Stimulated activated CD4-positive, alpha-beta T cell treated with anti-CD3 and anti-CD28 coated beads, Interleukin-2, amount 100 ng/mL, for 24 hours (primary cell): ENCODE measurements at regions not wholly inside any gene's neighbourhood (a gene's known extent, or its start where the extent isn't known, plus 50 kb on each side); places are given as distances from the start of the nearest gene placed in this dataset.
A peak's percentile ranks its signal among the peaks of the same experiment; 100 is the strongest.

ENCODE experiments used
- DNase-seq, 2 donors: peaks; one replicate each; pipeline ENCODE4 v3.0.0-alpha.2; 2020

DNA sequence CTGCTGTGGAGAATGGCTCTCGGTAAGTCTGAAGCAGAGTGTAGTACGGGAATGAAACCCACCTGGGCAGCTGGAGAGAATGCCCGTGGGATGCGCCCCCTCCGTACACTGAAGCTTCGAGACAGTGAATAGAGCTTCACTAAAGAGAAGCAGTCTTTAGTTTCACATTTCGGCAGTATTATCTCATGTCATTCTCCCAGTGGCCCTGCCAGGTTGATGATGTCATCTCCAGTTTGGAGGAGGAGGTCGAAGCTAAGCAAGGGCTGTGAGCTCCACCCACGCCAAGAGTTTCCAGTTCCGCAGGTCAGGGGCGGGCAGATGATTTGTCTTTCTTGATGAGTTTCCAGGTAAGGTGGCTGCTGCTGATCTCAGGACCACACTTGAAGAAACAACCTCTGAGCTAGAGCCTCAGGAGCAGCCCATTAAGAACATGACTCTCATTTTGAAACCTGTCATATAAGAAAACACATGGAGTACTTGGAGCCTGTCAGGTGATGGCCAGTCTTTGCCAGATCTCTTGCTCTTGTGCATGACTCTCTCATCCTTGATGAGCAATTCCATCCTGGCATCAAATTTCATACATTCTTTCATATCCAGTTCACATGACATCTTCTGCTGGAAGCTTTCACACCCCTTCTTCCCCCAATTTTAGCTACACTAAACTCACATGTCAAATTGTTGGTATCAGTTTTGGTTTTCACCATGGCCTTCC is 475.0 kb downstream of the RNF144A start:
- DNase-seq: no peak

DNA sequence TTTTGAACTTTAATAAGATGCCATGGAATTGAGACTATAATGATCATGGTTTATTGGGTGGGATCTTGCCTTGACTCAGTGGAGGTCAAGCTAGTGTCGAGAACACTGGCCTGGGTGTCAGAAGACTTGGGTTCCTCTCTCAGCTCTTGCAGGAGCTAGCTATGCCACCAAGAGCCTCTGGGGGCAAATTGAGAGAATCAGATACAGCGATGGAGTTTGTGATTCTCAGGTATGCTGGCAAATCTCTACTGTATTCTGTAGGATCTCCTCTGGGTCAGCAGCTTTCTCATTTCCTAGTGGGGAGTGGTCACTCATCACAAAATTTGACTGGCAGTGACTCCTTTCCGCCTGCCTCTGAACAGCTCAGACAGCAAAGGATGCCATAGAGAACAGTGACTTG is 477.0 kb downstream of the RNF144A start:
- no peak for DNase-seq

DNA sequence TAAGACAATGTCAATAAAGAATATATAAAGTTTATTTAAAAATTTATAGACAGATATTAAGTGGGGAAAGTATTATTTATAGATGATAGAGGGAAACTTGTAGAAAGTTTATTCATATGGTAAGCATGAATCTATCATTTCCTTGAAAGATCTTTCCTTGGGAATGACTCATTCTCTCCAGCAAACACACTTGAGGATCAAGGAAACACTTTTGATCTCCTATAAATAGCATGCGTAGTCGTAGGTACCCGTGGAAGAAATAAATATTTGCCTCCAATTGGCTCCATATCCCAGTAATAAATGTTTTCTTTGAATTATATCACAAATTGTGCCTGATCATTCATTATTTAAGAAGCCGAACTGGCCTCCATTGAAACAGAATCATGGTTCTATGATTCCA is 483.4 kb downstream of the RNF144A start:
- DNase-seq: no peak

- no peak for DNase-seq
These were observed 486.0 kb downstream of the RNF144A start for GRCh38 chr2:7403092-7403775.

- no peak for DNase-seq
These were observed 488.9 kb downstream of the RNF144A start for GRCh38 chr2:7405861-7406715.

- DNase-seq: no peak
These were observed 489.8 kb downstream of the RNF144A start for GRCh38 chr2:7407001-7407400.

DNA sequence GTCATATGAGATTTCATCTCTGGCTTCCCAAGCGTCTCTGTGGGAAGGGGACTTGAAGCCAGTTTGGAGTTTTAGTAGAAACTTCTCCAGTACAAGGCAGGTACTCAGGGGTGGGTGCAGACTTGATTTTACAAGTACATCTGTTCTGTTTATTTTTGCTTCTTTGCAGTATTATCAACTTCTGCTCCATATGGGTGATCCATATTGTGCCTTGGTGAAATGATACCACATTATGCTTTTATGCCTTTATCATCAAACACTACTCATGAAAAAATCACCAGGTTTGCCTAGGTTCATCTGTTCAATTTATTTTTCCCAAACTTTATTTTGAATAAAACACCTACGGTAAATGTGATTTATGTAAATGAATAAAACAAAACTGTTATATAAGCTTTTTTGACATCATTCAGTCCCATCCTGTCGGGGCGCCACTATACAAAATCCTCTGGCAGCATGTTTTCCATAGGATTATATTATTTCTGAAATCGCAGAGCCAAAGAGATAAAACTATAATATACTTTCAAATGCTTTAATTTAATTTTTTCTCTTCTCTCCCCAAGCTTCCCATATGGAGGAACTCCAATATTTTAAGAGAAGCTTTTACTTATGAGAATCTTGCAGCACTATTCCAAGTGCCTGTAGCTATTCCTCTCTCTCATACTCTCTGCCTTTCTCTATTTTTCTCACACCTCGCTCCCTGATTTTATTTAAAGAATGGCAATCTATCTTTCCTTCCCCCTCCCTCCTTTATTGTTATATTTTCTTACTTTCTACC is 490.9 kb downstream of the RNF144A start:
- no peak for DNase-seq

- no peak for DNase-seq
These were observed 494.5 kb downstream of the RNF144A start for GRCh38 chr2:7411691-7412090.

DNA sequence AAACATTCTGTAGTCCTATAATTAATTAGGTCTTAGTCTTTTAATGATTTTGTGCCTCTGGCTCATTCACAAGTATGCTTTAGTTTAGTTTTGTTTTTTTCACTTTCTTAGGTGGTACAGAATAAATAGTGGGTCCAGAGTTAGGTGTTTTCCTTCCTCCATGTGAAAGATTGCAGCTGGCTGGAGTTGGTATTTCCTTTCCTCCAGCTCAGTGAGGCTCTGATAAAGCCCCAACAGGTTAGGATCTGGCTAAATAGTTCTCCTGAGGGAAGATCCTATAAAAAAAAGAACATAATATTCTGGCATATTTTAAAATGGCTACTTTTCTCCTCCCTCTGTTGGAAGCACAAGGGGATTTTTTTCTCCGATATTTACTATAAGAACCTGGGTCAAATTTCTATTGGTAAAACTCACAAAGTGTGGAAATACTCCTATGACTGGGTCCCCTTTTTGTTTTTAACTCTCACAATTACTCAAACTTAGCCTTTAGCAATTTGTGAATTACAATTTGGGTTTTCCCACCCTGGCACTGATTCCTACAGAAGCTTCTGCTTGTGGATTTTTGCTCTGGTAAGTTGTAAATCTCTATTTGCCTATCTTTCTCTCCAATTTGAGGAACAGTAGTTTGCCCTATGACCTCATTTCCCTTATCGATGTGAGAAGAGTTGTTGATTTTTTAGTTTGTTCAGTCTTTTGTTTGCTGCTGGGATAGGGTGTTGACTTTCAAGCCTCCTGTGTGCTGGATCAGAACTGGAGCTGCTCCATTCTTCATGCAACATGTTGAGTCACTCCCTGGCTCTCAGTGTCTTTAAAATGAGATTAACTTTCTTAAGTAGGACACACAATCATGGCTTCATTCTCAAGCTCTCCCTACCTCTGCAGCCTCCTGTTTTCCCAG is 500.9 kb downstream of the RNF144A start:
- no peak for DNase-seq

GRCh38 chr2:7419186-7419585 is 502.0 kb downstream of the RNF144A start:
- no peak for DNase-seq

GRCh38 chr2:7419814-7420311 is 502.7 kb downstream of the RNF144A start:
- no peak for DNase-seq

GRCh38 chr2:7420530-7420929 is 503.3 kb downstream of the RNF144A start:
- no peak for DNase-seq

DNA sequence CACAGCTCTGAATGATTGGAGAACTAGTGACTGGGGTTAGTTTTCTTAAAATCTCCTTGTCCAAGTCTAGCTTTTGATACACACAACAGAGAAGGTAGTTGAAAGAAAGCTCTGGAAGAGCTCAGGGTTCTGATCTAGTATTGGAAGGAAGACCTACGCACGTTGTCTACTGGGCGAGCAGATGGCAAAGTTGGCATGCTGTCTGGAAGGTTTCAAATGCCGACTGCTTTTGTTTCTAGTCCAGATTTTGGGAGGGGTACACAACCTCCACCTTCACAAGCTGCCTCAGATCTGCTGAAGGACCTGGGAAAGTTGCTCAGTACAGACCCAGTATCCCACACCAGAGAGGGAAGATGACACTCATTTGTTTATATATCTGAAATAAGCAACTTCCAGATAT is 507.3 kb downstream of the RNF144A start:
- DNase-seq: no peak

DNA sequence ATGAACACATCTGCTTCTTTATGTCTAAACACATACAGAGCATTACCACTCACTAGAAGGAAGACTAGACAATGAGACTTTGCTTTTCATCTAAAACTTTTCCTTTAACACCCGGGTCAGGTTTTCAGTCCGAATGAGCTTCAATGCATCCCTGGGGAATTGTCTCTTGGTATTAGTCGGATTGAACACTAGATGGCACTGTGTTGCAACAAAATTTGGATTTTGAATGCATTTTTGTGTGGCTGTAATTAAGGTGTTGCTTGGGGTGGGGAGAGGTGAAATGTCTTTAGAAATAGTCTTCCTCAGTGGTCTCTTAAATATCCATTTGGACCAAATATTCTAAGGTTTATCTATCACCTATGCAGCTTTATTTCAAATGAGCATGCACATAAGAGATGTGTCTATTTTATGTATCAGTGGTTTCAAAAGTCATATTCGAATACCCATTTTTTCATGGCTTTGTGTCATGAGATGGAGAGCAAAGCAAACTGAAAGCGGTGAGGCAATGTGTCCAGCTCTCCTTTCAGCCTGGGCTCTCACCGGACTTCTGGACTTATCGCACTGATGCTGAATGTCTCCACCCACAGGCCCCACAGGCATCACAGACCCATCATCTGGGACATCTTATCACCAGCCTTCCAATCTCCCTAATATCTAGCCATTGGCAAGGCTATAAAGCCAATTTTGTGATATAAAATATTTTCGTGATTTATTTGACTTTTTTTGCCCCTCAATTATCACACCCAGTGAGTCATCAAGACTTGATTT is 510.3 kb downstream of the RNF144A start:
- no peak for DNase-seq

GRCh38 chr2:7428454-7429204 is 511.4 kb downstream of the RNF144A start:
- DNase-seq: no peak

- DNase-seq: no peak
These were observed 512.5 kb downstream of the RNF144A start for GRCh38 chr2:7429733-7430132.

DNA sequence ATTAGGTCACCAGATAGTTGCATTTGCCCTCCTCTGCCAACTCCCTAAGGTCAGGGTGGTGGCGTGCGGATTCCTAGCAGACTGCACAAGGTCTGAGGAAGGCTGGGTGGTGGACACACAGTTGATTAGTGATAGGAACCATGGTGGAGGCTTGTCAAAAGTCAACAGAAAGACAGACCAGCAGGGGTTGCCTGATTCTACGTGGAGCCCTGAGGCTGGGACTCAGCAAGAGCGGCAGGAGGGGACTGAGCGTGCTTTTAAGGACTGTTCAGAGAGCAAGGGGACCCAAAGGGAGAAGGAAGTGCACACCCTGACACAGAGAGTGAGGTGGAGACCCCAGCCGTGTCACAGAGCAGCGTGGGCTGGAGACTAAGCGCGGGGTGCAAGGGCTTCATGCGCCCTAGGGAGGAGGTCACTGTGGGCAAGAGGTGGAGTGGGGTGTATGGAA is 513.2 kb downstream of the RNF144A start:
- DNase-seq: no peak

DNA sequence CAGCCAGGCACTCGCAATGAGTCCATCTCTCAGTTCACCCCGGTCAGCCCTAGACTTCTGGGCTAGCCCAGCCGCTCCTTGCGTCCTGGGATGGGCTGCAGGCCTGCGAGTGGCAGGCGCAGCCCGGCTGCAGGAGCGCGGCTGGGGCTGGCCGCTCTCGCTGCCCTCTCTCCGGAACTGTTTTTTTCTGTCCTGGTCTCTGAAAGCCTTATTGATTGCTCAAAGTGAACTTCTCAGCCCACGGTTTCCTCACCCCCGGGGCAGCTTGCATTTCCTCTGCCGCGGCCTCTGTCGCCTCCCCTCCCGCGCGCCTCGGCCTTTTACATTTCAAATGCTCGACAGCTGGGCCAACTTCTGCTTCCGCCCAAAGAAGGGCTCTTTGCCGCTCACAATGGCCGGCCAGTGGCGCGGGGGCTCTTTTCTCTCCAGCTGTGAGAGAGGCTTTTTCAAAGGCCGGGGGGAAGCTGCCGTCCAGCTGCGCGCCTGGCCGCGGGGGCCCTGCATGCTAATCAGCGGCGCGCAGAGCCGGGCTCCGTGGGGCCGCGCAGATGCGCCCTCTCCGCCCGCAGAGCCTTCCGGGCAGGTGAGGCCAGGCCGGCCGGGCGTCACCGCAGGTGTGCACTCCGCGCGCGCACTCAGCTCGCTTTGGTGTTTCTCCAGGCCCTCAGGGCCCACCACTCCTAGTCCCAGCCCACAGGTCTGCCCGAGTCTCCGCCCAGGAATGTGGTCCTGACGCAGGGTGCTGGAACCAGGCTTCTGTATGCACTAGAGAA is 513.8 kb downstream of the RNF144A start:
- DNase-seq: peak; percentile 53 to 65

GRCh38 chr2:7432436-7432835 is 515.2 kb downstream of the RNF144A start:
- DNase-seq: no peak
